ENCODE measurements at regions not wholly inside any gene's neighbourhood (a gene's known extent, or its start where the extent isn't known, plus 50 kb on each side); places are given as distances from the start of the nearest gene placed in this dataset.
"Not testable (repeated sequence)": the region's sequence is repeated elsewhere in the genome, so short reads cannot be mapped to it uniquely, and the experiment has no call there.

- DNase-seq = no peak
Observed at GRCh38 chr21:35458405-35458804, 409.3 kb upstream of the RUNX1 start.

- DNase-seq = no peak
Observed at GRCh38 chr21:35457097-35457804, 408.1 kb upstream of the RUNX1 start.

- no peak for DNase-seq
Observed at GRCh38 chr21:35451276-35451675, 402.2 kb upstream of the RUNX1 start.

DNA sequence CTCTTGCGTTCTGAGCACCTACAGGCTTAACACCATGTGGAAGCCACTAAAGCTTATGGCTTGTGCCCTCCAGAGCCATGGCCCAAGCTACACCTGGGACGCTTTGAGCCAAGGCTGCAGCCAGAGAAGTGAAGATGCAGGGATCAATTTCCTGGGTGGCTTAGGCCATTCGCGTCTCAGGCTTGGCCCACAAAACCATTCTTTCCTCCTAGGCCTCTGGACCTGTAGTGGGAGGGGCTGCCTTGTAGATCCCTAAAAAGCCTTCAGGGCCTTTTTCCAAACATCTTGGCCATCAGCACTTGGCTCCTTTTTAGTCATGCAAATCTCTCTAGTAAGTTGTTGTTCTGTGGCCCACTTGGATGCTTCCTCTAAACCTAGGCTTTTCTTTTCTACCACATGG, 401.7 kb upstream of the RUNX1 start:
- DNase-seq = no peak

- no peak for DNase-seq
Observed at GRCh38 chr21:35449846-35450245, 400.7 kb upstream of the RUNX1 start.

- no peak for DNase-seq
Observed at GRCh38 chr21:35448876-35449599, 399.9 kb upstream of the RUNX1 start.

GRCh38 chr21:35444391-35444790, 395.3 kb upstream of the RUNX1 start:
- no peak for DNase-seq

- no peak for DNase-seq
Observed at GRCh38 chr21:35441868-35442582, 392.9 kb upstream of the RUNX1 start.

- DNase-seq = peak; percentile 43
Observed at GRCh38 chr21:35438643-35439404, 389.7 kb upstream of the RUNX1 start.

- DNase-seq = no peak
Observed at GRCh38 chr21:35437941-35438340, 388.8 kb upstream of the RUNX1 start.

GRCh38 chr21:35436899-35437298, 387.8 kb upstream of the RUNX1 start:
- DNase-seq = no peak

- DNase-seq = not testable (repeated sequence)
Observed at GRCh38 chr21:35432601-35433000, 383.5 kb upstream of the RUNX1 start.

DNA sequence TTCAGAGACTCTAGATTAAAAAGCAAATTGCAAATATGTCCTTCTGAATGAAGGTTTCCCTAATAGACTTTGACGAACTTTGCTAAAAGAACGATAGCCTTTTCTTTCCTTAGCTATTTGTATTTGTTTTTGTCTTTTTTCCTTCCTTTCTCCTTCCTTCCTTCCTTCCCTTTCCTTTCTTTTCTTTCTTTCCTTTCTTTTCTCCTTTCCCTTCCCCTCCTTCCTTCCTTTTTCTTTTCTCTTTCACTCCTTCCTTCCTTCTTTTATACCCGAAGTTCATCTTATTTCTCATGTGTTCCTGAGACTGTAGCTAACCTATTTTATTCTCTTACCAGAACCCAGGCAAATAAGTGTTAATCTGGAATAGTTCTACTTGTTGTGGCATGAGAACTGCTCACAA, 381.2 kb upstream of the RUNX1 start:
- no peak for DNase-seq

DNA sequence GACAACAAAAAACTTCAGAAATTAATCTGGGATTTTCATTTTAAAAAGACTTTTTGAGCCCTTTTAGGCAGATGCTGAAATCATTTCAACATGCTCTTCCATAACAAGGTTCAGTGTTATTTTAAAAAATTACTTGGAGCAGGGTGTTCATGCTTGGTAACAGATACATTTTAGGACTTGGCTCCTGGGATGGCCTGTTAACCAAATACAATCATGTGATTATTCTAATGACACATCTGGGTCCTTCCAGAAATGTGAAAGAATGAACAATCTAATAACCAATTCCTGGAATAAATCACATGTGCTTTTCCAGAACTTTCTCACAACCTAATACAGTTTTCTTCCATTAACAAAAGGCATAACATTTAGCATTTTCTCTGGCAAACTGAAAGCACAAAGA, 379.8 kb upstream of the RUNX1 start:
- no peak for DNase-seq

- peak; percentile 62 for DNase-seq
Observed at GRCh38 chr21:35428489-35428888, 379.4 kb upstream of the RUNX1 start.

DNA sequence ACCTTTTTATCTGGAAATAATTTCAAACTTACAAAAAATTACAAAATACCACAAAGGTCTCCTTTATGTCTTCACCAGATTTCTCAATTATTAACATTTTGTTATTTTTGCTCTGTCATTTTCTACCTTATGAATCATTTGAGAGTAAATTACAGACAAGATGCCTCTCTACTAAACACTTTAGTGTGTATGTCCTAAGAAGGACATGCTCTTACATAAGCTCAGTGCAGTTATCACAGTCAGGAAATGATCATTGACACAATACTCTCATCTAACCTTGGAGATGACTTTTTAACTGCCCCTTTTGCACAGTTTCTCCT, 378.9 kb upstream of the RUNX1 start:
- no peak for DNase-seq

- no peak for DNase-seq
Observed at GRCh38 chr21:35427320-35428000, 378.4 kb upstream of the RUNX1 start.

DNA sequence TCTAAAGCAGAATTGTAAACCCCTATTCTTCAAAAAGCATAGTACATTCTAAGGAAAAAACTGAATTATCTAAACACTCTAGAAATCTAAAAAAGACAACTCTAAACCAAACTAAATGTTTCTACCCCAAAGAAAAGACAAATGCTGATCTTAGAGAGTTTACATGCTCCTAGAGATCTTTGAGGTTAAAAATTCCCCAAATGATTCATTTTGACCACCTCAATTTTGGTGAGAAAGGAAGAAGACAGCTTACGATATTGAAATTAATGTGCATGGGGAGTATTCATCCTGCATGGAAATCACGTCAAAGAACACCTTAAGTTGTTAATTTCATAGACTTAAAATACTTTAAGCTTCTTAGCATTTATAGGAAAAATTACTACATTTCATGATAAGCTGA, 377.8 kb upstream of the RUNX1 start:
- no peak for DNase-seq

GRCh38 chr21:35426469-35426868, 377.4 kb upstream of the RUNX1 start:
- DNase-seq = no peak

DNA sequence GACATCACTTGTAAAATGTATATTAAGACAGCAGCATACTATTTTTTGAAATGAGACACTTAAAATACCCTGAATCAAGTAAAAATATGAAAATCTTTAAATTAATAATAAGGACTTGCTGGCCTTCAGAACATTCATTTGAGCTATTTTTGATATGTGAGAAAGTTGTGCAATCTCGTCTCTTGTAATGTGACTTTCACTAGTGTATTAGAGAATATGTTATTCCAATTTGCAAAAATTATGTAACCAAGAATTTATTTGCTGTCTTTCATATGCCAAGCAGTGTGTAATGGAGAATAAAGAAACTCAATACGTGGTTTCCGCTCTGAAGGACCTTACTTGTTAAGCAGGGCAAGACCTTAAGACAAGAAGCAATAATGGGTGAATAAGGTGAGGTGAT, 375.0 kb upstream of the RUNX1 start:
- DNase-seq = no peak

DNA sequence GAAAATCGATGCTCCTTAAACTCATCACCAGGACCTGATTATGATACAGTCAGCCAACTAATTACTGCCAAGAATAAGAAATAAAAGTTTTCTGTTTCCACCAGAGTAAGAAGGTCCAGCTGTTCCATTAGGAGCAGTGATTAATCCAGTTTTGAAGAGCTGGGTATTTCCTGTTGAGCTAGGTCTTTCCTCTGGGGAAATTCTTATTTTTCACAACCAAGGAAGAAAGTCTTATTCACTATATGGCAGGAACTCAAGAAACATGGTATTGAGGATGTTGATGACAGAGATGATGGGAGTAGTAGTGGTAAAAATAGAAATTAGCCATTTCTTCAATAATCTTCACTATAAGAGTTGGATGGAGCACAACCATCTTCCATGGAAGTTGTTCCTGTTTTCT, 374.6 kb upstream of the RUNX1 start:
- no peak for DNase-seq

- no peak for DNase-seq
Observed at GRCh38 chr21:35422011-35422410, 372.9 kb upstream of the RUNX1 start.
